ENCODE measurements at regions not wholly inside any gene's neighbourhood (a gene's known extent, or its start where the extent isn't known, plus 50 kb on each side); places are given as distances from the start of the nearest gene placed in this dataset.

- Mint-ChIP-seq H3K27ac (no peak overlapping the region), H3K36me3 (no peaks in the 10 kb centered on the region), H3K4me3 (no peak overlapping the region), H3K9me3 (peaks cover 4% of the 10 kb centered on the region), H3K4me1 (no peaks in the 10 kb centered on the region), H3K27me3 (no peaks in the 10 kb centered on the region)
- DNase-seq, result no peak
- CTCF ChIA-PET, result no interaction called here
These were observed 567.3 kb downstream of the SLC16A7 start for GRCh38 chr12:60162988-60163720.

DNA sequence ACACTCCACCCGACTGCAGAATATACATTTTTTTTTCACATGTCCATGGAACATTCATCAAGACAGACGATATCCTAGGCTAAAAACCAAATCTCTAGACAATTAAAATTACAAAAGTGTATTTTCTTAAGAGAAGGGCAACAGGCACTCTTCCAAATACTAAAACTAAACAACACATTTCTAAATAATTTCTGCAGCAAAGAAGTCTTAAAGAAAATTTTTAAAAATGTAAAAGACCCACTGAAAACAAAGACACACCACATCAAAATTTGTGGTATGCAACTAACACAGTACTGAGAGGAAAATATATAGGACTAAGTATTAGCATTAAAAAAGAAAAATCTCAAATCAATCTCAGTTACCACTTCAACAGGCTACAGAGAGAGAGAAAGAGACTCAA is 570.0 kb downstream of the SLC16A7 start:
- Mint-ChIP-seq H3K27me3 (no peaks in the 10 kb centered on the region), H3K4me3 (no peak overlapping the region), H3K36me3 (no peaks in the 10 kb centered on the region), H3K4me1 (no peaks in the 10 kb centered on the region), H3K9me3 (peaks cover 4% of the 10 kb centered on the region), H3K27ac (no peak overlapping the region)
- CTCF ChIA-PET, result no interaction called here
- DNase-seq, result no peak

GRCh38 chr12:60168441-60168840 is 572.6 kb downstream of the SLC16A7 start:
- Mint-ChIP-seq H3K4me1 (no peaks in the 10 kb centered on the region), H3K36me3 (no peaks in the 10 kb centered on the region), H3K4me3 (no peak overlapping the region), H3K27ac (no peak overlapping the region), H3K27me3 (no peaks in the 10 kb centered on the region), H3K9me3 (peaks cover under 1% of the 10 kb centered on the region)
- no peak for DNase-seq
- CTCF ChIA-PET, result no interaction called here

DNA sequence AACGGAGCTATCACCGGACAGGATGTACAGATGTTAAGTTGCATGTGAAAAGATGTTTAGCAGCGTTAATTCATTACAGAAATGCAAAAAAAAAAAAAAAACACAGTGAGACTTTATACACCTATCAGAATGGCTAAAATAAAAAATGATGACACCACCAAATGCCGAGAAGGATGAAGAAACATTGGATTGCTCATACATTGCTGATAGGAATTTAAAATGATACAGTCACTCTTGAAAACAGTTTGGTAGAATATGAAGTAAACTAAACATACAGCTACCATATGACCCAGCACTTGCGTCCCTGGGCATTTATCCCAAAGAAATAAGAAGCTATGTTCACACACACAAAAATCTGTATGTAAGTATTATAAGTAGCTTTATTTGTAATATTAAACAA is 574.1 kb downstream of the SLC16A7 start:
- Mint-ChIP-seq H3K27me3 (no peaks in the 10 kb centered on the region), H3K9me3 (no peaks in the 10 kb centered on the region), H3K4me1 (no peaks in the 10 kb centered on the region), H3K4me3 (no peak overlapping the region), H3K36me3 (no peaks in the 10 kb centered on the region), H3K27ac (no peak overlapping the region)
- DNase-seq, result no peak
- CTCF ChIA-PET, result no interaction called here

DNA sequence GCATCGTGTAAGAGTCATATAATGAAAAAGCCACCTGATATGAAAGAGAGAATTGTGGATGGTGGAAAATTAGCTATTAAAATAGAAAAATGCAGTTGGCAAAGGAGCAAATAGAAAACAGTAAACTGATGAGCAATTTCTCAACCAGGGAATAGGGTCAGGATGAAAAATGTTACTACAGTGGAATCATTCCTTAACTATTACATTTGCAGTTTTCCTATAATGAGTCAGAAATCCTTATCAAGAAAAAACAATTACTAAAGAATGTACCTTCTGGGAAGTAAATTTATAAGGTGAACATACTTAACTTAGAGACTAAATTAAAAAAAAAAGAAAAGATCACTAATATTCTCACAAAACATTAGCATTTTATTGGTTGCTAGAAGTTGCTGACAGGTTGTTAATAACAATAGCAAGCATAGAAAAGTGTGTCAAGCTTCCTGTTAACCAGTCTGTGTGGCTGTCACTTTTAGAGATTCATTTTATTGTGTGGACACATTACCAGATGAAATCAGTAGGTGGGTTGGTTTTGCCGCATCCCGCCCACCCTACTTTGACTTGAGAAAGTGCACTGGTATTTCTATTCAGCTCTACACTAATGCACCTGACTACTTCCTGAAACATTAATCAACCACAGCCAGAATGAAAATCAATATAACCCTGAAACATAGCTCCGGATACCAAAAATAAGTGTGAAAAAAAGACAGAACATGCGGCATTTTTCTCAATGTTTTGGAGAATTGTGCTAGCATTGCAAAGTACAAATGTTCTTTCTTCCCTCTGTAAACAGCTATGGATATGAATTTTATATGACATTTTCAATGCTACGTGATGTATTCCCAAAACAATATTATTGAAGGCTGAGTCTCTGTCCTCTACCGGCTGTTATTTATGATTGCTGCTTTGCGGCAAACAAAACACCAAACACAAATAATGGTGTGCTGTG is 576.7 kb downstream of the SLC16A7 start:
- no peak for DNase-seq
- Mint-ChIP-seq H3K4me3 (no peak overlapping the region), H3K27ac (no peak overlapping the region), H3K4me1 (no peaks in the 10 kb centered on the region), H3K9me3 (no peaks in the 10 kb centered on the region), H3K36me3 (no peaks in the 10 kb centered on the region), H3K27me3 (no peaks in the 10 kb centered on the region)
- CTCF ChIA-PET, result no interaction called here

GRCh38 chr12:60173224-60174170 is 577.7 kb downstream of the SLC16A7 start:
- Mint-ChIP-seq H3K9me3 (no peaks in the 10 kb centered on the region), H3K4me3 (no peak overlapping the region), H3K4me1 (no peaks in the 10 kb centered on the region), H3K27me3 (no peaks in the 10 kb centered on the region), H3K27ac (no peak overlapping the region), H3K36me3 (no peaks in the 10 kb centered on the region)
- CTCF ChIA-PET, result no interaction called here
- DNase-seq, result no peak

DNA sequence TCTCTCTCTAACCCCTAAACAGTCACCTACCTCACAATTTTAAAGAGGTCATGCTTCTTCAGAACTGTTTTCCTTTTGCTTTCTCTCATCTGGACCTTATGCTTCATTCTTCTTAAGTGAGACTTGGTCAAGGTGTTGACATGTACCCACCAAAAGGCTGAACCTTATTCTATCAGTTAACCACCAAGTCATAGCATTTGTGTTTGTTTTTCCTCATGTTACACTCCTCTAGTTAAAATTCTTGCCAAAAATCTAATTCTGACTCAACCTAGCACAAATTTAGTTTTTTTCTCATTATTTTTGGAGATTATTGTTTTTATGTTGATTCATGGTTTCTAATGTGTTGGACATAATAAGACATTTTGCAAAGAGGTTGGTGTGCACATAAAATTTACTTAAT is 578.6 kb downstream of the SLC16A7 start:
- no peaks in the 10 kb centered on the region for H3K9me3 Mint-ChIP-seq
- H3K27ac Mint-ChIP-seq, result no peak overlapping the region
- no peak overlapping the region for H3K4me3 Mint-ChIP-seq
- DNase-seq, result no peak
- H3K4me1 Mint-ChIP-seq, result no peaks in the 10 kb centered on the region
- no peaks in the 10 kb centered on the region for H3K27me3 Mint-ChIP-seq
- H3K36me3 Mint-ChIP-seq, result no peaks in the 10 kb centered on the region
- CTCF ChIA-PET, result no interaction called here

- Mint-ChIP-seq H3K36me3 (no peaks in the 10 kb centered on the region), H3K4me1 (no peaks in the 10 kb centered on the region), H3K27me3 (no peaks in the 10 kb centered on the region), H3K27ac (no peak overlapping the region), H3K9me3 (no peaks in the 10 kb centered on the region), H3K4me3 (no peak overlapping the region)
- CTCF ChIA-PET, result no interaction called here
- DNase-seq, result no peak
These were observed 579.1 kb downstream of the SLC16A7 start for GRCh38 chr12:60174941-60175340.

DNA sequence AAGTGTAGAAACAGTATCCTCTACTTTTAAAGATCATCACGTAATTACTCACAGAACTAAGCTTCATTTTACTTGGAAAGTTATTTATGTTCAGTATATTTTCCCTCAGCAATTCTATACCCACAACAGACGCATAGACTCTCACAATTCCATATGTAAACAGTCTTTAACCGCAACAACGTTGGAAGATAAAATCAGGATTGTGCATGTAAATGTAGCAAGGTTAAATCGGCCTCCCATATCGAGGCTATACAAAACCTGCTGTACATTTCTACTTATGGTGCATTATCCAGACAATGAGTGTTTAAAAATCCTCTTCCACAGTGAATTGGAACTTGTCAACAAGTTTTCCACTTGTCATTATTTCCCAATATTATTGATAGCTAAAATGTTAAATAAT is 581.1 kb downstream of the SLC16A7 start:
- H3K4me1 Mint-ChIP-seq, result no peaks in the 10 kb centered on the region
- H3K27ac Mint-ChIP-seq, result no peak overlapping the region
- DNase-seq, result no peak
- no peaks in the 10 kb centered on the region for H3K9me3 Mint-ChIP-seq
- no peaks in the 10 kb centered on the region for H3K27me3 Mint-ChIP-seq
- no peaks in the 10 kb centered on the region for H3K36me3 Mint-ChIP-seq
- no peak overlapping the region for H3K4me3 Mint-ChIP-seq
- CTCF ChIA-PET, result interaction anchor here (0.6 kb wide), 1 partner anchor 875 kb away, joined by 3 read pairs; no protein-coding TSS in a partner anchor

GRCh38 chr12:60180298-60180697 is 584.5 kb downstream of the SLC16A7 start:
- no peaks in the 10 kb centered on the region for H3K9me3 Mint-ChIP-seq
- no peaks in the 10 kb centered on the region for H3K36me3 Mint-ChIP-seq
- no peak for DNase-seq
- no peaks in the 10 kb centered on the region for H3K4me1 Mint-ChIP-seq
- H3K27ac Mint-ChIP-seq, result no peak overlapping the region
- CTCF ChIA-PET, result no interaction called here
- H3K27me3 Mint-ChIP-seq, result no peaks in the 10 kb centered on the region
- no peak overlapping the region for H3K4me3 Mint-ChIP-seq

DNA sequence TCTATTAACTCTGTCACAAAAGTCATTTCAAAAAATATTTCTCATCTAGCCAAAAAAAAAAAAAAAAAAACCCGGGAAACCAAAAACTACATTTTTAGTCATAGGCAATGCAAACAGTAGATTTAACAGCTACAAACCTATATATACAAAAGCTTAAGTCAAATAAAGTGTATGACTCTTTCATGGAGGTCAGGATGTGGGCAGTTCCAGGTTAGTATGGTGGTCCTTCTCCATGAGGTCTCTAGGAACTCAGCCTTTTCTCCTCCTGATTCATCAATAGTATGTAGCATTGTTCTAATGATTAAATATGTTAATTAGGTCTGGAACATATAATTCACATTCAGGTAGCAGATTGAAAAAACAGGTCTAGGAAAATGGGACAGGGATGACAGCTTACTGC is 586.5 kb downstream of the SLC16A7 start:
- CTCF ChIA-PET, result no interaction called here
- no peak overlapping the region for H3K4me3 Mint-ChIP-seq
- H3K36me3 Mint-ChIP-seq, result no peaks in the 10 kb centered on the region
- H3K27ac Mint-ChIP-seq, result no peak overlapping the region
- no peaks in the 10 kb centered on the region for H3K9me3 Mint-ChIP-seq
- H3K4me1 Mint-ChIP-seq, result no peaks in the 10 kb centered on the region
- H3K27me3 Mint-ChIP-seq, result no peaks in the 10 kb centered on the region
- DNase-seq, result no peak

- CTCF ChIA-PET, result no interaction called here
- no peak for DNase-seq
- H3K9me3 Mint-ChIP-seq, result no peaks in the 10 kb centered on the region
These were observed 588.3 kb downstream of the SLC16A7 start for GRCh38 chr12:60184096-60184495.

DNA sequence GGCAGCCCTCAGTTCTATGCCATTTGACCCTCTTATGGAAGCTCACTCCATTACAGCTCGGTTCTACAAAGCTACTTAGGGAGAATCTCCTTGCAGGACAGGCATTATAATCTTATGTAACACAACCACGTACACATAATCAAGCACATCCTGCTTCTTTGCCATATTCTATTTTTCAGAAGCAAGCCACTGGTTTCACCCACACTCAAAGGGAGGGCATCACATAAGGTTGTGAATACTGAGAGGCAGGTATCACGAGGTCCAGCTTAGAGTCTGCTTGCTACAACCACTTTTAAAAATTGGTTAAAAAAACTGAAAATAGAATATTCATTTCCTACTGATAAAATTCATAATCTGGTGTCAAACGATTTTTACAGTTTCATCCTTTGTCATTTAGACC is 589.2 kb downstream of the SLC16A7 start:
- no peak for DNase-seq
- no peaks in the 10 kb centered on the region for H3K9me3 Mint-ChIP-seq
- no peaks in the 10 kb centered on the region for H3K27me3 Mint-ChIP-seq
- H3K36me3 Mint-ChIP-seq, result no peaks in the 10 kb centered on the region
- no peak overlapping the region for H3K4me3 Mint-ChIP-seq
- H3K27ac Mint-ChIP-seq, result no peak overlapping the region
- CTCF ChIA-PET, result no interaction called here
- no peaks in the 10 kb centered on the region for H3K4me1 Mint-ChIP-seq

More at GRCh38 chr12:60184096-60184495, 588.3 kb downstream of the SLC16A7 start:
- Mint-ChIP-seq H3K27me3 (no peaks in the 10 kb centered on the region), H3K27ac (no peak overlapping the region), H3K4me1 (no peaks in the 10 kb centered on the region), H3K36me3 (no peaks in the 10 kb centered on the region), H3K4me3 (no peak overlapping the region)

DNA sequence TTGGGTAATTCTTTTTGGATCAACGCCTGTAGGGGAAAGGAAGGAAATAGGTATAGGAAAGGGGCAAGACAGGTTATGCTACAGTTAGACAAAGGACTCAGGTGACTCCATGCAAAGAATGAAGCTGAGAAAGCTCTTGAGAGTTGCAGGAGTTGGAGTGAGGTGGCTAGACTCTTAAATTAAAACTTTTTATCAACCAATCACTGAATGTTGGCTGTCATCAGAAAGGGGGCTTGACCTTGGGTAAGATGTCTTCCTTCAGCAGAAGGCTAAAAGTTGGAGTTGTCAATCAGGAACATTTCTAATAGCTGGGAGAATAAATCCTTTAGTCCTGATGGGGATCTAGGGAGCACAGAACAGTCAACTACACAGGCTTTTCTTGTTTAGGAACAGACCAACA is 595.4 kb downstream of the SLC16A7 start:
- Mint-ChIP-seq H3K9me3 (no peaks in the 10 kb centered on the region), H3K36me3 (no peaks in the 10 kb centered on the region), H3K4me3 (no peak overlapping the region), H3K4me1 (no peaks in the 10 kb centered on the region), H3K27ac (no peak overlapping the region), H3K27me3 (no peaks in the 10 kb centered on the region)
- CTCF ChIA-PET, result no interaction called here
- DNase-seq, result no peak
